B cell (primary cell): ENCODE measurements at regions not wholly inside any gene's neighbourhood (a gene's known extent, or its start where the extent isn't known, plus 50 kb on each side); places are given as distances from the start of the nearest gene placed in this dataset.

Experiments
- ATAC-seq: fragments of 200-7000 bp; cut with Tn5 transposase; one replicate; pipeline ENCODE4 v1.10.0; 2021; ENCODE audit warnings: low read depth, mild to moderate bottlenecking, moderate number of reproducible peaks, moderate library complexity
- CTCF ChIA-PET: fragments of 350-600 bp; sonication (Branson Sonifier 250); formaldehyde crosslinking; loops from one replicate; lab custom pipeline; 2021; ENCODE audit warnings: antibody characterized with exemption, inconsistent platforms; lab: Charles Lee
- POLR2A ChIA-PET: fragments of 350-600 bp; sonication (Branson Sonifier 250); formaldehyde crosslinking; loops from one replicate; lab custom pipeline; 2021; ENCODE audit warnings: antibody characterized with exemption; lab: Charles Lee
- DNase-seq: peaks from one replicate; pipeline ENCODE4 v3.0.0; 2013
- H2AFZ ChIP-seq: 2 replicates; pipeline ENCODE4 v1.6.1; 2012; ENCODE audit warnings: mild to moderate bottlenecking, low read depth, low read length; ENCODE audit not compliant: insufficient read depth, poor library complexity, severe bottlenecking
- H3K27ac ChIP-seq, 2 donors: 1 replicate in 1 of 2; 2 replicates in 1 of 2; pipeline ENCODE4 v1.5.1; 2012 to 2013; ENCODE audit warnings: low read length in 2 of 2, mild to moderate bottlenecking in 2 of 2, moderate library complexity in 1 of 2
- H3K27me3 ChIP-seq, 4 experiments: fragments of 200-600 bp in 1 of 4; sonication (generic) in 1 of 4; replicated peaks in 1 of 4; 1 replicate in 2 of 4; 2 replicates in 2 of 4; pipeline versions ENCODE4 v1.6.1 to v1.7.0; 2013 to 2016; ENCODE audit warnings: low read length in 3 of 4, mild to moderate bottlenecking in 2 of 4, mixed read lengths in 1 of 4, moderate library complexity in 1 of 4; ENCODE audit not compliant: insufficient read depth in 4 of 4, control insufficient read depth in 3 of 4; ENCODE audit errors: control extremely low read depth in 1 of 4
- H3K36me3 ChIP-seq, 2 experiments: replicated peaks in 1 of 2; 1 replicate in 1 of 2; 2 replicates in 1 of 2; pipeline versions ENCODE4 v1.6.1 to v1.7.1; 2013; ENCODE audit warnings: low read length in 1 of 2; ENCODE audit not compliant: insufficient read depth in 2 of 2, control insufficient read depth in 1 of 2; ENCODE audit errors: control extremely low read depth in 1 of 2, extremely low read depth in 1 of 2
- H3K4me1 ChIP-seq, 2 donors: fragments of 200-600 bp in 1 of 2; sonication (generic) in 1 of 2; 1 replicate in 1 of 2; 2 replicates in 1 of 2; pipeline versions ENCODE4 v1.5.1 to v1.6.1; 2013 to 2017; ENCODE audit warnings: low read length in 2 of 2; ENCODE audit not compliant: control insufficient read depth in 2 of 2, insufficient read depth in 2 of 2
- H3K4me2 ChIP-seq: replicated peaks from 2 replicates; pipeline ENCODE3; 2012; ENCODE audit warnings: mild to moderate bottlenecking, low read depth, low read length; ENCODE audit not compliant: poor library complexity, severe bottlenecking
- H3K4me3 ChIP-seq, 5 experiments: fragments of 200-600 bp in 1 of 5; sonication (generic) in 1 of 5; 1 replicate in 3 of 5; 2 replicates in 2 of 5; pipeline versions ENCODE4 v1.5.1 to v1.7.0; 2011 to 2016; ENCODE audit warnings: low read length in 4 of 5, mild to moderate bottlenecking in 4 of 5, low read depth in 2 of 5, control low read depth in 1 of 5, moderate library complexity in 1 of 5; ENCODE audit not compliant: insufficient read depth in 1 of 5; ENCODE audit errors: control extremely low read depth in 1 of 5, extremely low read depth in 1 of 5
- H3K79me2 ChIP-seq: fragments of 200-600 bp; sonication (generic); one replicate; pipeline ENCODE4 v1.6.0; 2016; ENCODE audit warnings: low read length; ENCODE audit not compliant: control insufficient read depth, insufficient read depth
- H3K9ac ChIP-seq: fragments of 200-600 bp; sonication (generic); 2 replicates; pipeline ENCODE4 v1.6.1; 2017; ENCODE audit warnings: mild to moderate bottlenecking, low read length, moderate library complexity
- H3K9me3 ChIP-seq, 3 donors: one replicate each; pipeline versions ENCODE4 v1.6.1 to v1.7.1; 2013; ENCODE audit warnings: low read length in 2 of 3; ENCODE audit not compliant: control insufficient read depth in 2 of 3, insufficient read depth in 1 of 3; ENCODE audit errors: control extremely low read depth in 1 of 3
- H4K20me1 ChIP-seq: 2 replicates; pipeline ENCODE4 v1.6.0; 2012; ENCODE audit warnings: mild to moderate bottlenecking, low read length; ENCODE audit not compliant: insufficient read depth, control insufficient read depth, poor library complexity, severe bottlenecking
- H3K27ac Mint-ChIP-seq: one replicate; pipeline ENCODE4 v1.8.0; 2021; ENCODE audit warnings: mixed read lengths
- H3K27me3 Mint-ChIP-seq: one replicate; pipeline ENCODE4 v1.8.0; 2021; ENCODE audit warnings: mixed read lengths
- H3K4me1 Mint-ChIP-seq: one replicate; pipeline ENCODE4 v1.8.0; 2021; ENCODE audit warnings: mixed read lengths
- H3K4me3 Mint-ChIP-seq: one replicate; pipeline ENCODE4 v1.8.0; 2021; ENCODE audit warnings: mixed read lengths
- H3K9me3 Mint-ChIP-seq: one replicate; pipeline ENCODE4 v1.8.0; 2022; ENCODE audit warnings: mixed read lengths; ENCODE audit not compliant: insufficient read depth
- CTCF ChIP-seq: fragments of 200-600 bp; IDR thresholded peaks from one replicate; pipeline ENCODE4 v1.8.0; 2022; ENCODE audit warnings: antibody characterized with exemption, mild to moderate bottlenecking
- EZH2 ChIP-seq: IDR thresholded peaks from 2 replicates; pipeline ENCODE4 v1.6.1; 2012; ENCODE audit warnings: borderline replicate concordance, low read depth, mild to moderate bottlenecking, moderate library complexity, low read length; ENCODE audit not compliant: insufficient read depth, poor library complexity, severe bottlenecking
- WGBS: methylation state at CpG from one replicate; pipeline ENCODE4 v1.1.5; 2013; ENCODE audit warnings: missing lambda C conversion rate; ENCODE audit not compliant: insufficient coverage; 5-methylcytosine and 5-hydroxymethylcytosine counted together
- intact Hi-C: fragments of 100-400 bp; cut with micrococcal nuclease; formaldehyde crosslinking; loops from one replicate; pipeline ENCODE4 v1.10.0; 2022

GRCh38 chr20:22226849-22227700 is 357.3 kb downstream of the FOXA2 start:
- Histone ChIP-seq H3K4me1 (no peaks in the 10 kb centered on the region), H3K9me3 (no peaks in the 10 kb centered on the region), H4K20me1 (no peaks in the 10 kb centered on the region), H3K4me2 (no peak overlapping the region), H2AFZ (no peak overlapping the region), H3K27me3 (no peaks in the 10 kb centered on the region), H3K36me3 (no peaks in the 10 kb centered on the region), H3K9ac (no peak overlapping the region), H3K4me3 (no peak overlapping the region), H3K79me2 (no peaks in the 10 kb centered on the region), H3K27ac (no peak overlapping the region)
- POLR2A ChIA-PET, result no interaction called here
- Mint-ChIP-seq H3K27ac (no peak overlapping the region), H3K4me1 (no peaks in the 10 kb centered on the region), H3K27me3 (no peaks in the 10 kb centered on the region), H3K9me3 (no peaks in the 10 kb centered on the region), H3K4me3 (no peak overlapping the region)
- DNase-seq (no peak), ATAC-seq (no peak)
- intact Hi-C loops, result no loop called here
- WGBS, result 94% methylated on average over 3 of the region's 7 CpGs
- CTCF ChIA-PET, result no interaction called here
- TF ChIP-seq CTCF (no peak), EZH2 (no peak)

- H3K4me3 ChIP-seq, result no peak overlapping the region
- intact Hi-C loops, result no loop called here
- H3K27ac ChIP-seq, result no peak overlapping the region
- H3K9me3 ChIP-seq, result no peaks in the 10 kb centered on the region
- no peaks in the 10 kb centered on the region for H3K27me3 ChIP-seq
- H3K36me3 ChIP-seq, result no peaks in the 10 kb centered on the region
- Mint-ChIP-seq H3K27ac (no peak overlapping the region), H3K9me3 (no peaks in the 10 kb centered on the region), H3K4me3 (no peak overlapping the region), H3K27me3 (no peaks in the 10 kb centered on the region), H3K4me1 (no peaks in the 10 kb centered on the region)
- no peak overlapping the region for H3K4me2 ChIP-seq
- TF ChIP-seq EZH2 (no peak), CTCF (no peak)
- ChIA-PET CTCF (no interaction called here), POLR2A (no interaction called here)
- no peaks in the 10 kb centered on the region for H3K79me2 ChIP-seq
- no peak for DNase-seq
- H3K9ac ChIP-seq, result no peak overlapping the region
- no peak overlapping the region for H2AFZ ChIP-seq
- ATAC-seq, result no peak
- no peaks in the 10 kb centered on the region for H4K20me1 ChIP-seq
- WGBS, result 88% methylated on average over 1 of the region's 3 CpGs
- H3K4me1 ChIP-seq, result no peaks in the 10 kb centered on the region
Observed at GRCh38 chr20:22223236-22223635, 361.1 kb downstream of the FOXA2 start.
